HepG2 (cell line): ENCODE measurements at regions not wholly inside any gene's neighbourhood (a gene's known extent, or its start where the extent isn't known, plus 50 kb on each side); places are given as distances from the start of the nearest gene placed in this dataset.
A peak's percentile ranks its signal among the peaks of the same experiment; 100 is the strongest.

Experiments used
- AFF4 ChIP-seq: sonication (generic); formaldehyde crosslinking; IDR thresholded peaks from 2 replicates; pipeline ENCODE4 v1.4.0; 2020; ENCODE audit warnings: missing genetic modification reagents
- EZH2 ChIP-seq: conservative IDR thresholded peaks from 2 replicates; pipeline ENCODE4 v1.6.1; 2012; ENCODE audit warnings: mild to moderate bottlenecking, low read depth, low read length, moderate library complexity
- GATAD1 ChIP-seq: IDR thresholded peaks from 2 replicates; pipeline ENCODE4 v1.6.1; 2016; ENCODE audit warnings: missing genetic modification reagents, missing compliant biosample characterization
- GZF1 ChIP-seq: sonication (generic); formaldehyde crosslinking; IDR thresholded peaks from 2 replicates; pipeline ENCODE4 v1.5.1; 2020; ENCODE audit warnings: mild to moderate bottlenecking, missing genetic modification reagents
- HNRNPL ChIP-seq: fragments of 200-400 bp; formaldehyde crosslinking; IDR thresholded peaks from 2 replicates; pipeline ENCODE4 v1.6.1; 2017; ENCODE audit warnings: mild to moderate bottlenecking, low read depth, low read length
- MED13 ChIP-seq: sonication (generic); formaldehyde crosslinking; IDR thresholded peaks from 2 replicates; pipeline ENCODE4 v1.5.0; 2020; ENCODE audit warnings: missing genetic modification reagents
- MEIS2 ChIP-seq: sonication (generic); formaldehyde crosslinking; IDR thresholded peaks from 2 replicates; pipeline ENCODE4 v1.9.0; 2021; ENCODE audit warnings: mild to moderate bottlenecking, missing genetic modification reagents
- MLX ChIP-seq: IDR thresholded peaks from 2 replicates; pipeline ENCODE4 v1.6.1; 2016
- NCOA2 ChIP-seq: sonication (generic); formaldehyde crosslinking; IDR thresholded peaks from 2 replicates; pipeline ENCODE4 v1.8.0; 2022; ENCODE audit warnings: inconsistent platforms
- SCMH1 ChIP-seq: sonication (generic); formaldehyde crosslinking; IDR thresholded peaks from 2 replicates; pipeline ENCODE4 v1.9.0; 2021; ENCODE audit warnings: missing genetic modification reagents, mild to moderate bottlenecking, borderline replicate concordance
- SMARCC2 ChIP-seq: fragments of 450-650 bp; IDR thresholded peaks from 2 replicates; pipeline ENCODE4 v1.6.1; 2017; ENCODE audit warnings: antibody characterized with exemption, mild to moderate bottlenecking
- SP1 ChIP-seq, 2 experiments: fragments of 450-650 bp in 1 of 2; sonication (generic) in 1 of 2; formaldehyde crosslinking in 1 of 2; IDR thresholded peaks; 2 replicates each; pipeline versions ENCODE4 v1.4.0 to v1.6.1; 2016 to 2020; ENCODE audit warnings: missing genetic modification reagents in 1 of 2
- TFAP4 ChIP-seq: sonication (generic); IDR thresholded peaks from 2 replicates; pipeline ENCODE4 v1.6.1; 2016; ENCODE audit warnings: low read depth, borderline replicate concordance
- TRIM22 ChIP-seq: fragments of 450-650 bp; IDR thresholded peaks from 2 replicates; pipeline ENCODE4 v1.6.1; 2017
- XRCC5 ChIP-seq: fragments of 200-400 bp; formaldehyde crosslinking; optimal IDR thresholded peaks from 2 replicates; pipeline ENCODE3; 2017; ENCODE audit warnings: mild to moderate bottlenecking, low read length
- ZMAT5 ChIP-seq: sonication (generic); formaldehyde crosslinking; IDR thresholded peaks from 2 replicates; pipeline ENCODE4 v1.5.0; 2020; ENCODE audit warnings: mild to moderate bottlenecking, low read depth, missing genetic modification reagents, borderline replicate concordance
- ZNF205 ChIP-seq: IDR thresholded peaks from 2 replicates; pipeline ENCODE4 v1.6.1; 2018; ENCODE audit warnings: missing biosample characterization, missing genetic modification reagents
- ZNF235 ChIP-seq: sonication (generic); formaldehyde crosslinking; IDR thresholded peaks from 2 replicates; pipeline ENCODE4 v1.8.1; 2023; ENCODE audit warnings: mild to moderate bottlenecking, missing genetic modification reagents, borderline replicate concordance
- ZNF292 ChIP-seq: sonication (generic); formaldehyde crosslinking; IDR thresholded peaks from 2 replicates; pipeline ENCODE4 v1.8.1; 2022; ENCODE audit warnings: mild to moderate bottlenecking, low read depth, missing genetic modification reagents, borderline replicate concordance
- ZNF383 ChIP-seq: sonication (generic); formaldehyde crosslinking; IDR thresholded peaks from 2 replicates; pipeline ENCODE4 v1.4.0; 2020; ENCODE audit warnings: missing genetic modification reagents, mild to moderate bottlenecking, borderline replicate concordance
- ZNF512 ChIP-seq: sonication (generic); formaldehyde crosslinking; IDR thresholded peaks from 2 replicates; pipeline ENCODE4 v1.4.0; 2020; ENCODE audit warnings: mild to moderate bottlenecking, missing genetic modification reagents
- ZNF772 ChIP-seq: sonication (generic); formaldehyde crosslinking; IDR thresholded peaks from 2 replicates; pipeline ENCODE4 v1.5.0; 2020; ENCODE audit warnings: mild to moderate bottlenecking, missing genetic modification reagents

GRCh38 chr4:3819210-3819919 is 53.2 kb downstream of the ADRA2C start (continued):
- peak; percentile 63; the same call in 1 of the 2 replicates for TF ChIP-seq TFAP4
- 0 out of 2 replicates have a peak, but pooled peaks have one; percentile 28 for TF ChIP-seq ZNF772 (CRISPR knock-in tag)
- TF ChIP-seq SCMH1: no peak
- no peak for TF ChIP-seq GATAD1 (CRISPR knock-in tag)
- TF ChIP-seq ZMAT5 (CRISPR knock-in tag): no peak
- no peak for TF ChIP-seq ZNF512 (CRISPR knock-in tag)
- no peak for TF ChIP-seq SMARCC2
- no peak for TF ChIP-seq AFF4
- no peak for TF ChIP-seq HNRNPL
- TF ChIP-seq MED13 (CRISPR knock-in tag): 0 out of 2 replicates have a peak, but pooled peaks have one; percentile 39
- peak; percentile 47; the same call in 1 of the 2 replicates for TF ChIP-seq NCOA2 (CRISPR knock-in tag)
- no peak for TF ChIP-seq ZNF235 (CRISPR knock-in tag)
- no peak for TF ChIP-seq ZNF383 (CRISPR knock-in tag)
- no peak for TF ChIP-seq EZH2
- no peak for TF ChIP-seq MLX (CRISPR knock-in tag)
- TF ChIP-seq MEIS2 (CRISPR knock-in tag): no peak
- no peak for TF ChIP-seq ZNF205 (CRISPR knock-in tag)
- TF ChIP-seq GZF1 (CRISPR knock-in tag): no peak
- TF ChIP-seq XRCC5: no peak
- no peak for TF ChIP-seq TRIM22
- no peak for TF ChIP-seq SP1 (IDR thresholded peaks at IDR 0.05)
- TF ChIP-seq SP1 (CRISPR knock-in tag; IDR thresholded peaks at IDR 0.05): no peak
- TF ChIP-seq ZNF292 (CRISPR knock-in tag): 0 out of 2 replicates have a peak, but pooled peaks have one; percentile 26
